Keratinocyte (primary cell): ENCODE measurements at regions not wholly inside any gene's neighbourhood (a gene's known extent, or its start where the extent isn't known, plus 50 kb on each side); places are given as distances from the start of the nearest gene placed in this dataset.

Experiments used
- DNase-seq: peaks from one replicate; pipeline ENCODE4 v3.0.0-alpha.2; 2011; ENCODE audit warnings: low read depth, missing footprints, low spot score
- FAIRE-seq: peaks from 2 replicates; lab custom pipeline; 2011; peaks lifted over from hg19 to GRCh38; lab: Jason Lieb, UNC
- H2AFZ ChIP-seq: 2 replicates; pipeline ENCODE4 v1.6.0; 2012; ENCODE audit warnings: low read length, control low read depth, inconsistent platforms; ENCODE audit not compliant: control insufficient read depth
- H3K27ac ChIP-seq: 2 replicates; pipeline ENCODE4 v1.5.1; 2011; ENCODE audit warnings: low read length; ENCODE audit not compliant: control insufficient read depth, insufficient read depth
- H3K27me3 ChIP-seq: 3 replicates; pipeline ENCODE4 v1.6.0; 2011; ENCODE audit warnings: low read length; ENCODE audit not compliant: control insufficient read depth, insufficient read depth; ENCODE audit errors: extremely low read depth
- H3K36me3 ChIP-seq, 2 experiments: 2 replicates in 1 of 2; 3 replicates in 1 of 2; pipeline ENCODE4 v1.5.1; 2011; ENCODE audit warnings: low read length in 2 of 2, mild to moderate bottlenecking in 1 of 2; ENCODE audit not compliant: control insufficient read depth in 2 of 2, insufficient read depth in 2 of 2; ENCODE audit errors: extremely low read depth in 1 of 2
- H3K4me1 ChIP-seq: 3 replicates; pipeline ENCODE4 v1.5.1; 2011; ENCODE audit warnings: low read length; ENCODE audit not compliant: control insufficient read depth, insufficient read depth; ENCODE audit errors: extremely low read depth
- H3K4me2 ChIP-seq: 3 replicates; pipeline ENCODE4 v1.6.0; 2011; ENCODE audit warnings: low read depth, low read length; ENCODE audit not compliant: control insufficient read depth, insufficient read depth; ENCODE audit errors: extremely low read depth
- H3K4me3 ChIP-seq, 3 experiments: fragments of 200-600 bp in 1 of 3; sonication (generic) in 1 of 3; 2 replicates in 2 of 3; 3 replicates in 1 of 3; pipeline ENCODE4 v1.5.1; 2011 to 2016; ENCODE audit warnings: low read length in 3 of 3, mild to moderate bottlenecking in 3 of 3, control low read depth in 2 of 3, inconsistent platforms in 1 of 3, low read depth in 1 of 3, mixed read lengths in 1 of 3, mixed run types in 1 of 3, moderate library complexity in 1 of 3; ENCODE audit not compliant: control insufficient read depth in 2 of 3, insufficient read depth in 2 of 3; ENCODE audit errors: extremely low read depth in 1 of 3
- H3K79me2 ChIP-seq: 2 replicates; pipeline ENCODE4 v1.6.0; 2012; ENCODE audit warnings: low read length; ENCODE audit not compliant: control insufficient read depth, insufficient read depth
- H3K9ac ChIP-seq: 3 replicates; pipeline ENCODE4 v1.6.0; 2011; ENCODE audit warnings: low read length; ENCODE audit not compliant: control insufficient read depth, insufficient read depth; ENCODE audit errors: extremely low read depth
- H3K9me1 ChIP-seq: 3 replicates; pipeline ENCODE4 v1.6.0; 2011; ENCODE audit warnings: low read length; ENCODE audit not compliant: control insufficient read depth, insufficient read depth; ENCODE audit errors: extremely low read depth
- H3K9me3 ChIP-seq: 2 replicates; pipeline ENCODE4 v1.5.1; 2012; ENCODE audit warnings: low read depth, low read length; ENCODE audit not compliant: control insufficient read depth
- H4K20me1 ChIP-seq: 3 replicates; pipeline ENCODE4 v1.6.0; 2011; ENCODE audit warnings: low read length; ENCODE audit not compliant: control insufficient read depth, insufficient read depth; ENCODE audit errors: extremely low read depth
- EZH2 ChIP-seq: IDR thresholded peaks from one replicate; pipeline ENCODE4 v1.6.1; 2012; ENCODE audit warnings: inconsistent platforms, mild to moderate bottlenecking, low read length, moderate library complexity
- dilution Hi-C: fragments of 300-500 bp; cut with MboI; formaldehyde crosslinking; loops from one replicate; pipeline ENCODE4 v1.7.0; 2020; ENCODE audit warnings: low sequenced_read_pairs; ENCODE audit not compliant: extremely low pct_ligation_motif_present
- TF ChIP-seq, protein P1 (sequence below), 3 experiments: IDR thresholded peaks in 1 of 3; conservative IDR thresholded peaks in 1 of 3; optimal IDR thresholded peaks in 1 of 3; 2 replicates in 2 of 3; 3 replicates in 1 of 3; pipeline versions ENCODE3 to v1.5.1; 2011; ENCODE audit warnings: low read length in 3 of 3, mild to moderate bottlenecking in 3 of 3, moderate library complexity in 2 of 3, control low read depth in 1 of 3, inconsistent platforms in 1 of 3; ENCODE audit not compliant: insufficient read depth in 2 of 3; ENCODE audit errors: extremely low read depth in 1 of 3

DNA sequence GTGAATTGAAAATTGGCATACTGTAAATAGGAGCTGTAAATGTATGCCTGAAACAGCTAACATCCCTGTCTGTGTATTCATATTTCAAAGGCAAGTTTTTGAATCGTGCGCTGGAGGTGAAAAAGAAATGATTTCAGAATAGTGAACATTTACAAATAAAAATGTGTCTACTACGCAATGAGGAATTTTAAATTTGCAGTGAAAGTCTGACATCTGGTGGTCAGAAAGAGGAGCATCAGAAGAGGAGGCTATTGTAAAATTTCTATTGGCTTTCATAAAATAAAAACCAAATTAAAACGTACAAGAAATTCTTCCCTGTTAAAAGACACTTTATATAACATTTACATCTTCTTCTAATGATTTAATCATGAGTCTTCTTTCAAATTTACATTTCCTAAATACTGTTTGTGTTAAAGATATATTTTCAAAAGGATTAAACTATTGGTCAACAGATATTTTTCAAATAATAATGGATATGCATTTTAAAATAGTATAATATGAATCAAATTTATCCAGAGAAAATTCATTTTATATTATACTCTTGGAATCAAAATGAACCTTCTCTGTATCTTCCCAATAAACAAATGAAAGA, 113.7 kb upstream of the RRP15 start:
- no peak for TF ChIP-seq EZH2
- TF ChIP-seq, protein P1, sequence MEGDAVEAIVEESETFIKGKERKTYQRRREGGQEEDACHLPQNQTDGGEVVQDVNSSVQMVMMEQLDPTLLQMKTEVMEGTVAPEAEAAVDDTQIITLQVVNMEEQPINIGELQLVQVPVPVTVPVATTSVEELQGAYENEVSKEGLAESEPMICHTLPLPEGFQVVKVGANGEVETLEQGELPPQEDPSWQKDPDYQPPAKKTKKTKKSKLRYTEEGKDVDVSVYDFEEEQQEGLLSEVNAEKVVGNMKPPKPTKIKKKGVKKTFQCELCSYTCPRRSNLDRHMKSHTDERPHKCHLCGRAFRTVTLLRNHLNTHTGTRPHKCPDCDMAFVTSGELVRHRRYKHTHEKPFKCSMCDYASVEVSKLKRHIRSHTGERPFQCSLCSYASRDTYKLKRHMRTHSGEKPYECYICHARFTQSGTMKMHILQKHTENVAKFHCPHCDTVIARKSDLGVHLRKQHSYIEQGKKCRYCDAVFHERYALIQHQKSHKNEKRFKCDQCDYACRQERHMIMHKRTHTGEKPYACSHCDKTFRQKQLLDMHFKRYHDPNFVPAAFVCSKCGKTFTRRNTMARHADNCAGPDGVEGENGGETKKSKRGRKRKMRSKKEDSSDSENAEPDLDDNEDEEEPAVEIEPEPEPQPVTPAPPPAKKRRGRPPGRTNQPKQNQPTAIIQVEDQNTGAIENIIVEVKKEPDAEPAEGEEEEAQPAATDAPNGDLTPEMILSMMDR (optimal IDR thresholded peaks at IDR 0.05 in 1 of 3, IDR thresholded peaks at IDR 0.05 in 1 of 3, conservative IDR thresholded peaks at IDR 0.05 in 1 of 3; ENCODE audit: extremely low read depth in 1 of 3, insufficient read depth in 2 of 3, low read length in 3 of 3) = peak in 2 of 3 experiments; percentile 45 to 60
- Histone ChIP-seq H3K4me2 (no peak overlapping the region), H4K20me1 (no peaks in the 10 kb centered on the region), H3K36me3 (no peaks in the 10 kb centered on the region), H3K4me3 (no peak overlapping the region), H3K27ac (no peak overlapping the region), H3K4me1 (no peaks in the 10 kb centered on the region), H3K9ac (no peak overlapping the region), H3K79me2 (no peaks in the 10 kb centered on the region), H2AFZ (no peak overlapping the region), H3K9me3 (no peaks in the 10 kb centered on the region), H3K27me3 (peaks cover 2% of the 10 kb centered on the region), H3K9me1 (no peaks in the 10 kb centered on the region)
- DNase-seq (no peak), FAIRE-seq (no peak)
- dilution Hi-C loops = no loop called here

GRCh38 chr1:218182455-218182854, 102.6 kb upstream of the RRP15 start:
- TF ChIP-seq, protein P1 (optimal IDR thresholded peaks at IDR 0.05 in 1 of 3, IDR thresholded peaks at IDR 0.05 in 1 of 3, conservative IDR thresholded peaks at IDR 0.05 in 1 of 3; ENCODE audit: extremely low read depth in 1 of 3, insufficient read depth in 2 of 3, low read length in 3 of 3) = no peak
- TF ChIP-seq EZH2 = no peak
- H4K20me1 ChIP-seq = no peaks in the 10 kb centered on the region
- no peaks in the 10 kb centered on the region for H3K9me3 ChIP-seq
- H3K4me1 ChIP-seq = no peaks in the 10 kb centered on the region
- H3K27me3 ChIP-seq = no peaks in the 10 kb centered on the region
- no peaks in the 10 kb centered on the region for H3K36me3 ChIP-seq
- H3K79me2 ChIP-seq = no peaks in the 10 kb centered on the region
- H2AFZ ChIP-seq = no peak overlapping the region
- H3K9me1 ChIP-seq = no peaks in the 10 kb centered on the region
- dilution Hi-C loops = no loop called here
- FAIRE-seq (no peak), DNase-seq (no peak)
- no peak overlapping the region for H3K27ac ChIP-seq
- no peak overlapping the region for H3K9ac ChIP-seq
- no peak overlapping the region for H3K4me3 ChIP-seq
- H3K4me2 ChIP-seq = no peak overlapping the region
